Upper lobe of left lung (tissue), 6 donors: ENCODE measurements at regions not wholly inside any gene's neighbourhood (a gene's known extent, or its start where the extent isn't known, plus 50 kb on each side); places are given as distances from the start of the nearest gene placed in this dataset.
A peak's percentile ranks its signal among the peaks of the same experiment; 100 is the strongest.

ENCODE experiments used
- ATAC-seq, 2 donors: fragments of 200-7000 bp; cut with Tn5 transposase; one replicate each; pipeline ENCODE4 v1.9.1; 2022; ENCODE audit warnings: mild to moderate bottlenecking in 2 of 2, moderate library complexity in 2 of 2; ENCODE audit not compliant: low FRiP score in 2 of 2
- DNase-seq, 2 donors: peaks; one replicate each; pipeline ENCODE4 v3.0.0-alpha.2; 2019 to 2020
- H3K27ac ChIP-seq, 4 donors: fragments of 200-600 bp; sonication (generic); one replicate each; pipeline ENCODE4 v1.5.1; 2016 to 2019
- H3K27me3 ChIP-seq, 4 donors: fragments of 200-600 bp; sonication (generic); one replicate each; pipeline ENCODE4 v1.5.1; 2017 to 2019
- H3K36me3 ChIP-seq, 4 donors: fragments of 200-600 bp; sonication (generic); one replicate each; pipeline ENCODE4 v1.5.1; 2016 to 2019
- H3K4me1 ChIP-seq, 4 donors: fragments of 200-600 bp; sonication (generic); one replicate each; pipeline ENCODE4 v1.5.1; 2018 to 2019
- H3K4me3 ChIP-seq, 4 donors: fragments of 200-600 bp; sonication (generic); one replicate each; pipeline ENCODE4 v1.5.1; 2017 to 2019; ENCODE audit warnings: mild to moderate bottlenecking in 2 of 4, moderate library complexity in 1 of 4
- H3K9me3 ChIP-seq, 4 donors: fragments of 200-600 bp; sonication (generic); one replicate each; pipeline ENCODE4 v1.5.1; 2018 to 2019
- CTCF ChIP-seq, 6 experiments: fragments of 450-650 bp in 4 of 6; fragments of 200-600 bp in 2 of 6; sonication (generic) in 2 of 6; IDR thresholded peaks; one replicate each; pipeline ENCODE4 v1.5.1; 2016 to 2019; ENCODE audit warnings: antibody characterized with exemption in 6 of 6
- EP300 ChIP-seq, 4 donors: sonication (generic); formaldehyde crosslinking; IDR thresholded peaks; one replicate each; pipeline ENCODE4 v1.5.1; 2017; ENCODE audit warnings: antibody characterized with exemption in 4 of 4, control low read depth in 2 of 4
- POLR2A ChIP-seq, 4 donors: fragments of 450-650 bp; IDR thresholded peaks; one replicate each; pipeline ENCODE4 v1.5.1; 2016 to 2017; ENCODE audit warnings: antibody characterized with exemption in 4 of 4, mild to moderate bottlenecking in 2 of 4
- POLR2AphosphoS5 ChIP-seq, 2 donors: sonication (generic); formaldehyde crosslinking; IDR thresholded peaks; one replicate each; pipeline ENCODE4 v1.5.1; 2017; ENCODE audit warnings: antibody characterized with exemption in 2 of 2
- WGBS, 2 donors: methylation state at CpG; one replicate each; pipeline ENCODE4 v1.1.5; 2017 to 2018; 5-methylcytosine and 5-hydroxymethylcytosine counted together
- donor health status: DM: no; HTN: no; CAD: no; lungs with moderate emphysema.
- donor health status: DM: no; HTN: yes; CAD: no; lungs with severe emphysema.

- no peak for ATAC-seq
- Histone ChIP-seq H3K27ac (no peak overlapping the region), H3K27me3 (no peaks in the 10 kb centered on the region), H3K4me3 (no peak overlapping the region), H3K4me1 (peaks cover 0 to 8% (median 7%) of the 10 kb centered on the region in 4 donors), H3K9me3 (no peaks in the 10 kb centered on the region), H3K36me3 (no peaks in the 10 kb centered on the region)
- TF ChIP-seq POLR2AphosphoS5 (IDR thresholded peaks at IDR 0.05) = no peak
- TF ChIP-seq EP300 (IDR thresholded peaks at IDR 0.05) = no peak
- TF ChIP-seq POLR2A (IDR thresholded peaks at IDR 0.05) = no peak
- no peak for TF ChIP-seq CTCF (IDR thresholded peaks at IDR 0.05)
- WGBS, 2 donors = 81 to 90% methylated on average over 6 of the region's 6 CpGs
- no peak for DNase-seq
Observed at GRCh38 chr10:62578301-62578700, 204.1 kb downstream of the ZNF365 start.

GRCh38 chr10:62578916-62579315 is 204.7 kb downstream of the ZNF365 start:
- no peak overlapping the region for H3K4me3 ChIP-seq
- no peak overlapping the region for H3K27ac ChIP-seq
- TF ChIP-seq POLR2A (IDR thresholded peaks at IDR 0.05) (no peak), CTCF (IDR thresholded peaks at IDR 0.05) (no peak), POLR2AphosphoS5 (IDR thresholded peaks at IDR 0.05) (no peak), EP300 (IDR thresholded peaks at IDR 0.05) (no peak)
- H3K4me1 ChIP-seq = peaks cover 0 to 10% (median 8%) of the 10 kb centered on the region in 4 donors
- H3K27me3 ChIP-seq = no peaks in the 10 kb centered on the region
- 77 to 100% methylated on average over 1 of the region's 1 CpG for WGBS, 2 donors
- no peaks in the 10 kb centered on the region for H3K36me3 ChIP-seq
- DNase-seq (no peak), ATAC-seq (no peak)
- H3K9me3 ChIP-seq = no peaks in the 10 kb centered on the region

- ATAC-seq (no peak), DNase-seq (no peak)
- Histone ChIP-seq H3K4me1 (peaks cover 4 to 13% (median 8%) of the 10 kb centered on the region in 4 donors), H3K9me3 (no peaks in the 10 kb centered on the region), H3K27me3 (no peaks in the 10 kb centered on the region), H3K4me3 (no peak overlapping the region), H3K27ac (no peak overlapping the region), H3K36me3 (no peaks in the 10 kb centered on the region)
- TF ChIP-seq POLR2A (IDR thresholded peaks at IDR 0.05) = no peak
- no peak for TF ChIP-seq CTCF (IDR thresholded peaks at IDR 0.05)
- TF ChIP-seq POLR2AphosphoS5 (IDR thresholded peaks at IDR 0.05) = no peak
- no peak for TF ChIP-seq EP300 (IDR thresholded peaks at IDR 0.05)
Observed at GRCh38 chr10:62580396-62580795, 206.2 kb downstream of the ZNF365 start.

- H3K27ac ChIP-seq = no peak overlapping the region
- H3K27me3 ChIP-seq = no peaks in the 10 kb centered on the region
- H3K9me3 ChIP-seq = no peaks in the 10 kb centered on the region
- ATAC-seq (peak in 1 of 2 donors; percentile 43), DNase-seq (no peak)
- peaks cover 4 to 13% (median 8%) of the 10 kb centered on the region in 4 donors for H3K4me1 ChIP-seq
- no peak overlapping the region for H3K4me3 ChIP-seq
- H3K36me3 ChIP-seq = no peaks in the 10 kb centered on the region
- WGBS, 2 donors = 80 to 97% methylated on average over 3 of the region's 3 CpGs
- no peak for TF ChIP-seq EP300 (IDR thresholded peaks at IDR 0.05)
- no peak for TF ChIP-seq CTCF (IDR thresholded peaks at IDR 0.05)
- TF ChIP-seq POLR2AphosphoS5 (IDR thresholded peaks at IDR 0.05) = no peak
- no peak for TF ChIP-seq POLR2A (IDR thresholded peaks at IDR 0.05)
Observed at GRCh38 chr10:62581351-62581750, 207.2 kb downstream of the ZNF365 start.

- Histone ChIP-seq H3K9me3 (no peaks in the 10 kb centered on the region), H3K27ac (peak overlapping the region in 3 of 4 donors; percentile 2 to 69 (median 60)), H3K4me1 (peaks cover 4 to 13% (median 8%) of the 10 kb centered on the region in 4 donors), H3K36me3 (no peaks in the 10 kb centered on the region), H3K4me3 (no peak overlapping the region), H3K27me3 (no peaks in the 10 kb centered on the region)
- DNase-seq = no peak
- no peak for ATAC-seq
- 75 to 87% methylated on average over 4 of the region's 4 CpGs for WGBS, 2 donors
- no peak for TF ChIP-seq POLR2A (IDR thresholded peaks at IDR 0.05)
- no peak for TF ChIP-seq CTCF (IDR thresholded peaks at IDR 0.05)
- no peak for TF ChIP-seq EP300 (IDR thresholded peaks at IDR 0.05)
- no peak for TF ChIP-seq POLR2AphosphoS5 (IDR thresholded peaks at IDR 0.05)
Observed at GRCh38 chr10:62582101-62582705, 208.0 kb downstream of the ZNF365 start.
